ENCODE measurements at regions not wholly inside any gene's neighbourhood (a gene's known extent, or its start where the extent isn't known, plus 50 kb on each side); places are given as distances from the start of the nearest gene placed in this dataset.

- TF ChIP-seq, protein P1, sequence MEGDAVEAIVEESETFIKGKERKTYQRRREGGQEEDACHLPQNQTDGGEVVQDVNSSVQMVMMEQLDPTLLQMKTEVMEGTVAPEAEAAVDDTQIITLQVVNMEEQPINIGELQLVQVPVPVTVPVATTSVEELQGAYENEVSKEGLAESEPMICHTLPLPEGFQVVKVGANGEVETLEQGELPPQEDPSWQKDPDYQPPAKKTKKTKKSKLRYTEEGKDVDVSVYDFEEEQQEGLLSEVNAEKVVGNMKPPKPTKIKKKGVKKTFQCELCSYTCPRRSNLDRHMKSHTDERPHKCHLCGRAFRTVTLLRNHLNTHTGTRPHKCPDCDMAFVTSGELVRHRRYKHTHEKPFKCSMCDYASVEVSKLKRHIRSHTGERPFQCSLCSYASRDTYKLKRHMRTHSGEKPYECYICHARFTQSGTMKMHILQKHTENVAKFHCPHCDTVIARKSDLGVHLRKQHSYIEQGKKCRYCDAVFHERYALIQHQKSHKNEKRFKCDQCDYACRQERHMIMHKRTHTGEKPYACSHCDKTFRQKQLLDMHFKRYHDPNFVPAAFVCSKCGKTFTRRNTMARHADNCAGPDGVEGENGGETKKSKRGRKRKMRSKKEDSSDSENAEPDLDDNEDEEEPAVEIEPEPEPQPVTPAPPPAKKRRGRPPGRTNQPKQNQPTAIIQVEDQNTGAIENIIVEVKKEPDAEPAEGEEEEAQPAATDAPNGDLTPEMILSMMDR (conservative IDR thresholded peaks at IDR 0.05 in 1 of 2, IDR thresholded peaks at IDR 0.05 in 1 of 2; ENCODE audit: extremely low read depth in 1 of 2, insufficient read depth in 1 of 2, low read depth in 1 of 2, low read length in 2 of 2) = no peak
- TF ChIP-seq EZH2 (IDR thresholded peaks at IDR 0.05; ENCODE audit: borderline replicate concordance, low read length) = no peak
Measured at GRCh38 chr4:66187175-66187720, 517.0 kb upstream of the EPHA5 start.
